Right lobe of liver (tissue), 6 donors: ENCODE measurements at regions not wholly inside any gene's neighbourhood (a gene's known extent, or its start where the extent isn't known, plus 50 kb on each side); places are given as distances from the start of the nearest gene placed in this dataset.

ENCODE experiments used
- ATAC-seq, 4 donors: fragments of 200-7000 bp; cut with Tn5 transposase; one replicate each; pipeline ENCODE4 v1.9.1; 2020; ENCODE audit warnings: mild to moderate bottlenecking in 4 of 4, moderate library complexity in 4 of 4
- DNase-seq, 3 donors: peaks; one replicate each; pipeline ENCODE4 v3.0.0-alpha.2; 2020
- H3K27ac ChIP-seq, 3 donors: fragments of 200-600 bp; one replicate each; pipeline ENCODE4 v1.8.0; 2022
- H3K27me3 ChIP-seq, 2 donors: fragments of 200-600 bp; one replicate each; pipeline ENCODE4 v1.8.0; 2022
- H3K36me3 ChIP-seq, 4 donors: fragments of 200-600 bp; sonication (generic) in 1 of 4; one replicate each; pipeline versions ENCODE4 v1.5.1 to v1.8.0; 2017 to 2022; ENCODE audit warnings: control low read depth in 1 of 4
- H3K4me1 ChIP-seq, 4 donors: fragments of 200-600 bp; sonication (generic) in 1 of 4; one replicate each; pipeline versions ENCODE4 v1.5.1 to v1.8.0; 2017 to 2022; ENCODE audit warnings: control low read depth in 1 of 4
- H3K4me3 ChIP-seq, 3 donors: fragments of 200-600 bp; one replicate each; pipeline ENCODE4 v1.8.0; 2022
- H3K9me3 ChIP-seq, 4 donors: fragments of 200-600 bp; sonication (generic) in 1 of 4; one replicate each; pipeline versions ENCODE4 v1.5.1 to v1.8.0; 2017 to 2022; ENCODE audit warnings: control low read depth in 1 of 4
- POLR2A ChIP-seq: fragments of 450-650 bp; IDR thresholded peaks from one replicate; pipeline ENCODE4 v1.6.1; 2017; ENCODE audit warnings: antibody characterized with exemption, mild to moderate bottlenecking
- WGBS: methylation state at CpG from one replicate; pipeline ENCODE4 v1.1.6; 2018; ENCODE audit warnings: low coverage, low lambda C conversion rate; ENCODE audit not compliant: insufficient coverage; ENCODE audit errors: missing lambda C conversion rate; 5-methylcytosine and 5-hydroxymethylcytosine counted together
- intact Hi-C, 2 donors: fragments of 100-400 bp; cut with DNase I; formaldehyde crosslinking; loops; one replicate each; pipeline versions ENCODE4 v1.11.2 to v1.14.1; 2022
- TF ChIP-seq, protein P1 (sequence below), 4 donors: fragments of 200-600 bp in 3 of 4; fragments of 450-650 bp in 1 of 4; IDR thresholded peaks; one replicate each; pipeline versions ENCODE4 v1.5.1 to v1.8.0; 2016 to 2022; ENCODE audit warnings: antibody characterized with exemption in 4 of 4, mild to moderate bottlenecking in 2 of 4
- donor health status: DM: no; HTN: yes; CAD: no.
- donor health status: DM: no; HTN: no; CAD: no.
- donor health status: DM: no; HTN: no; CAD: no.
- donor health status: DM: no; HTN: yes; CAD: no.
- donor health status: DM: no; HTN: yes; CAD: no.

DNA sequence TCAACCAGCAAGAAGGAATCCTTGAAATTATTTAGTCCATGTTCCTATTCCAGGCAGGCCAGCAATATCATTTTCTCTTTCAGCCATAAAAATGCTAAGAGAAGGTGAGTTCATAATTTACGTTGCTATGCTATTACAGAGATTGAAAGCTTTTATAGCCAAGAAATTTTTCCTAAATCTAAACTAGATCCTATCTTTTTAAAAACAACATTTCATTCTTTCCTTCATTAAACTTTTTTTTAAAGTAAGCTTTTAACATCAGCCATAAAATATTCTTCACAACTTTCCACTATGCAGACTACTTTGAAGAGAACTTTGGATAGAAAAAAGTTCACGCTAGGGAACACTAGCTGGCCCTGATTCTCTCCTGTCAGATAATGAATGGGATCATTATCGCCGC is 159.8 kb downstream of the RPS12 start:
- intact Hi-C loops = no loop called here
- no peak for TF ChIP-seq POLR2A
- TF ChIP-seq, protein P1, sequence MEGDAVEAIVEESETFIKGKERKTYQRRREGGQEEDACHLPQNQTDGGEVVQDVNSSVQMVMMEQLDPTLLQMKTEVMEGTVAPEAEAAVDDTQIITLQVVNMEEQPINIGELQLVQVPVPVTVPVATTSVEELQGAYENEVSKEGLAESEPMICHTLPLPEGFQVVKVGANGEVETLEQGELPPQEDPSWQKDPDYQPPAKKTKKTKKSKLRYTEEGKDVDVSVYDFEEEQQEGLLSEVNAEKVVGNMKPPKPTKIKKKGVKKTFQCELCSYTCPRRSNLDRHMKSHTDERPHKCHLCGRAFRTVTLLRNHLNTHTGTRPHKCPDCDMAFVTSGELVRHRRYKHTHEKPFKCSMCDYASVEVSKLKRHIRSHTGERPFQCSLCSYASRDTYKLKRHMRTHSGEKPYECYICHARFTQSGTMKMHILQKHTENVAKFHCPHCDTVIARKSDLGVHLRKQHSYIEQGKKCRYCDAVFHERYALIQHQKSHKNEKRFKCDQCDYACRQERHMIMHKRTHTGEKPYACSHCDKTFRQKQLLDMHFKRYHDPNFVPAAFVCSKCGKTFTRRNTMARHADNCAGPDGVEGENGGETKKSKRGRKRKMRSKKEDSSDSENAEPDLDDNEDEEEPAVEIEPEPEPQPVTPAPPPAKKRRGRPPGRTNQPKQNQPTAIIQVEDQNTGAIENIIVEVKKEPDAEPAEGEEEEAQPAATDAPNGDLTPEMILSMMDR (IDR thresholded peaks at IDR 0.05) = no peak
- WGBS = 57% methylated on average over 4 of the region's 4 CpGs

DNA sequence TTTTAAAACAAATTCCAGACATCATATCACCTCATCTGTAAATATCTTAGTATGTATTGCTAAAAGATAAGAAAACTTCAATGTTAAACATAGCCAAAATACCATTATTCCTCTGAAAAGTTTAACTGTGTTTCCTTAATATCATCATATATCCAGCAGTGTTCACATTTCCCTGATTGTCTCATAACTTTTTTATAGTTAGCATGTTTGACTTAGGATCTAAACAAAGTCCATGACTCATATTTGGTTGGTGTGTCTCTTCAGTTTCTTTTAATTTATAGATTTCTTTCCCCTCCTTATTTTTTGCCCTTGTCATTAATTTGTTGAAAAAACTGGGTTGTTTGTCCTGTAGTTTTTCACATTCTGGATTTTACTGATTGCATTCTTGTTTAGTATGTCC is 163.0 kb downstream of the RPS12 start:
- intact Hi-C loops = no loop called here
- Histone ChIP-seq H3K4me1 (no peaks in the 10 kb centered on the region), H3K27ac (no peak overlapping the region), H3K4me3 (no peak overlapping the region), H3K9me3 (no peaks in the 10 kb centered on the region), H3K36me3 (no peaks in the 10 kb centered on the region), H3K27me3 (no peaks in the 10 kb centered on the region)
- no peak for TF ChIP-seq POLR2A
- TF ChIP-seq, protein P1 (IDR thresholded peaks at IDR 0.05) = no peak
- ATAC-seq (no peak), DNase-seq (no peak)

More for the DNA sequence above, 159.8 kb downstream of the RPS12 start:
- no peak for DNase-seq
- Histone ChIP-seq H3K4me3 (no peak overlapping the region), H3K27ac (no peak overlapping the region), H3K27me3 (no peaks in the 10 kb centered on the region), H3K9me3 (no peaks in the 10 kb centered on the region), H3K36me3 (no peaks in the 10 kb centered on the region), H3K4me1 (no peaks in the 10 kb centered on the region)
- ATAC-seq = no peak

GRCh38 chr6:132978685-132979084 is 164.3 kb downstream of the RPS12 start:
- H3K27me3 ChIP-seq = no peaks in the 10 kb centered on the region
- no peaks in the 10 kb centered on the region for H3K9me3 ChIP-seq
- H3K4me3 ChIP-seq = no peak overlapping the region
- no peaks in the 10 kb centered on the region for H3K4me1 ChIP-seq
- no peak overlapping the region for H3K27ac ChIP-seq
- TF ChIP-seq, protein P1 (IDR thresholded peaks at IDR 0.05) = no peak
- no peak for TF ChIP-seq POLR2A
- no peak for DNase-seq
- intact Hi-C loops = no loop called here
- H3K36me3 ChIP-seq = no peaks in the 10 kb centered on the region
- no peak for ATAC-seq

DNA sequence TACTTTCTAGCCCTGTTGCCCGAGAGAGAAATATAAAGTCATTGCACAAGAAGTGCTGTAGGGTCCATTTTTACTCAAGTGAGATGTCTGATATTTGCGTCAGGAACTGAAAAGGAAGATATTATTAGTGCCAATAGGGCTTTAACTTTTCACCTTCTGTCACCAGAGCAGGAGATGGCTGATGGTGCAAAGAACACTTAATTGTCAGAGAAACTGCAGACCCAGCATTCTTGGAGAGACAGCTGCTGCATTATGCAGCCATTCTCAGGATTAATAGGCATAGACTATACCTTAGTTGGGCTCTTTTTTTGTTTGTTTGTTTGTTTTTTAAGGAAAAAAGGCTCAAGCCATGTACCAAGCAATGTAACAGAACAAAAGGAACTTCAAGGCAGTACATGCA is 179.4 kb downstream of the RPS12 start:
- Histone ChIP-seq H3K27me3 (no peaks in the 10 kb centered on the region), H3K4me1 (no peaks in the 10 kb centered on the region), H3K4me3 (no peak overlapping the region), H3K9me3 (no peaks in the 10 kb centered on the region), H3K36me3 (no peaks in the 10 kb centered on the region), H3K27ac (no peak overlapping the region)
- intact Hi-C loops = no loop called here
- no peak for TF ChIP-seq POLR2A
- no peak for DNase-seq
- no peak for ATAC-seq
- WGBS = 56% methylated on average over 2 of the region's 2 CpGs

DNA sequence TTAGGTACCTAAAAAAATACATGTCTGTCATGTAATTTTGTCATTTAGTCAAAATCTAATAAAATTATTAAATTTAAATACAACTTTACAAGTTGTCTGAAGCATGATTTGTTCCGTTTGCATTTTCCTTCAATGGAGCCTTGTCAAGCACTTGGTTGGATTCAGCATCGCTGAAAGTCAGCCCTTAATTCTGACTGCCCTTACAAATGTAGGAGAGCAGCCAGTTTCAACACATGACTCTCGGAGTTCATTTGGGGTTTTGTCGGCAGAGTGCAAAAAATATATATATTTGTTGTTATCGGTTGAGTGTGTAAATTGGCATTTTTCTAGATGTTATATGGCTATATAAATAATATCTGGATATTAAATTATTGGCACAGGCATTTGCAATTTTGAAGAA is 180.6 kb downstream of the RPS12 start:
- intact Hi-C loops = no loop called here
- H3K27me3 ChIP-seq = no peaks in the 10 kb centered on the region
- ATAC-seq (no peak), DNase-seq (no peak)
- TF ChIP-seq POLR2A = no peak
- TF ChIP-seq, protein P1 (IDR thresholded peaks at IDR 0.05) = no peak
- H3K27ac ChIP-seq = no peak overlapping the region
- no peak overlapping the region for H3K4me3 ChIP-seq
- H3K4me1 ChIP-seq = no peaks in the 10 kb centered on the region
- H3K36me3 ChIP-seq = no peaks in the 10 kb centered on the region
- WGBS = 82% methylated on average over 5 of the region's 5 CpGs
- H3K9me3 ChIP-seq = no peaks in the 10 kb centered on the region
